ENCODE measurements at regions not wholly inside any gene's neighbourhood (a gene's known extent, or its start where the extent isn't known, plus 50 kb on each side); places are given as distances from the start of the nearest gene placed in this dataset.

DNA sequence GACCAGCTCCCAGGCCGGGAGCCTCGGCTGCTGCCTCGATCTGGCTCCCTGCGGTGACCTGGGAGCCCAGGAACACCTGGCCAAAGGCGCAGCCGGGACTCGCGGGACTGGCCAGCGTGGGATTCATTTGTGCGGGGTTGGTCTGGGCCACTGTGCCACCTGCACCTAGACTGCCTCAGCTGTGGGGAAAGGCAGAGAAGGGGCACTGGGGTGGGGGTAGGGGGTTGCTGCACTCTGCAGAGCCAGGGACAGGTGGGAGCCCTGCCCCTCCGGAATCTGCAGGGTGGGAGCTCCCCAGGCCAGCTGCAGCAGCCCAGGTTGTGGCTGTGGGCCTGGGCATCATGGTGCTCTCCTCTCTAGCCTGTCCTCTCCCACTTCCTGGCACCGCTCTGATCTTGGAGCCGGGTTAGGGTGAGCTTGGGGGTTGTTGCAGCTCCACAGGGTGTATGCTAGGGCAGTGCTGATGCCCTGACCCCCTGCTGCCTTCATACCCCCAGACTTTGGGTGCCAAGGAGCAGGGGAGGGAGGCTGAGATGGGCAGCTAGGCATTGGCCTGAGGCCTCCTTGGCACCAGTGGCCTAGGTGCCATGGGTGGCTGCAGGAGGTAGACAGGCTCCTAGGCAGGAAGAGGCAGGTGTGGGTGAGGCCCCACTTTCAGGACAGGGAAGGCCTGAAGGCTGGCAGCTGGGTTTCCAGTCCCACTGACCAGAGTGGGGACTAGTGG is 57.5 kb upstream of the ETV3 start:
- Histone ChIP-seq H3K27ac (ENCODE audit: low read depth, low read length) (no peak overlapping the region), H3K9ac (ENCODE audit: low read depth, low read length) (no peak overlapping the region), H3K4me3 (ENCODE audit: low read length) (no peak overlapping the region), H3K27me3 (ENCODE audit: insufficient read depth, low read length) (no peaks in the 10 kb centered on the region), H3K36me3 (ENCODE audit: insufficient read depth, low read length) (no peaks in the 10 kb centered on the region), H3K4me1 (ENCODE audit: insufficient read depth, low read length) (peaks cover 4% of the 10 kb centered on the region; the same call in 1 of the 2 replicates), H3K9me3 (ENCODE audit: insufficient read depth, low read depth, low read length) (no peaks in the 10 kb centered on the region)
- 90% methylated on average over 13 of the region's 13 CpGs for WGBS

DNA sequence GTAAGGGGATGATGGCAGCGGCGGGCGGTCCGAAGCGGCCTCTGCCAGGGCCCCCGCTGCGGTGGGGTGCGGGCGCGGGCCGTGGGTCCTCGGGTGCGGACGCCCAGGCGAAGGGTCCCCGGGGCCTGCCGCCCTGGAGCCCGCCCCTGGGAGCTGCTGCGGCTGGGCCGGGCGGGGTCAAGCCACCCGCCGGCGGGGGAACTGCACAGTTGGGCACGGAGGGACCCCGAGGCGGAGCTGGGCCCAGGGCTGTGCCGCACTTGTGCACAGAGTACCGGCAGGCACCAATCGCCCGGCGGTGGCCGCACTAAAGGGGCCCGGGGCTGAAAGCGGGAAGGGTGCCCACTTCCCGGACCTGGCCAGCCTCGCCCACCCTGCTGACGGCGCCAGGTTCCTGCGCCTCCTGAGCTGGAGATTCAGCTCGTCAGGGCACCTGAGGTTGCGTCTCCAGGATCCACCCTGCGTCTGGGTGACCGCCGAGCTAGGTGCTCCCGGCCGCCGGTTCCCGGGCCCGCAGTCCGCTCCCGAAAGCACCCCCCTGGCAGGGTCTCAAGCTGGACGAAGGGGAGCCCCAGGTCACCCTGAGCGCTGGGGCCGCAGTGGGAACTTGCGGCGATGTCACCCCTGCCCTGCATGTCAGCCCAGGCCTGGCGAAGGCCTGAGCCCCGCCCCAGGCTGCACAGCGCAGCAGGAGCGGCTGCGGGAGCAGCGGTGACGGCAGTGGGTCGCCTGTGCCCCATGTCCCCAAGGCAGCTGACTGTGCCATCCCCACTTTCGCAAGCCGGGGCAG is 56.7 kb upstream of the ETV3 start:
- no peak overlapping the region for H3K27ac ChIP-seq (ENCODE audit: low read depth, low read length)
- H3K4me3 ChIP-seq (ENCODE audit: low read length): no peak overlapping the region
- H3K27me3 ChIP-seq (ENCODE audit: insufficient read depth, low read length): no peaks in the 10 kb centered on the region
- H3K36me3 ChIP-seq (ENCODE audit: insufficient read depth, low read length): no peaks in the 10 kb centered on the region
- no peaks in the 10 kb centered on the region for H3K9me3 ChIP-seq (ENCODE audit: insufficient read depth, low read depth, low read length)
- 93% methylated on average over 67 of the region's 67 CpGs for WGBS
- peaks cover 4% of the 10 kb centered on the region; the same call in 1 of the 2 replicates for H3K4me1 ChIP-seq (ENCODE audit: insufficient read depth, low read length)
- H3K9ac ChIP-seq (ENCODE audit: low read depth, low read length): no peak overlapping the region

DNA sequence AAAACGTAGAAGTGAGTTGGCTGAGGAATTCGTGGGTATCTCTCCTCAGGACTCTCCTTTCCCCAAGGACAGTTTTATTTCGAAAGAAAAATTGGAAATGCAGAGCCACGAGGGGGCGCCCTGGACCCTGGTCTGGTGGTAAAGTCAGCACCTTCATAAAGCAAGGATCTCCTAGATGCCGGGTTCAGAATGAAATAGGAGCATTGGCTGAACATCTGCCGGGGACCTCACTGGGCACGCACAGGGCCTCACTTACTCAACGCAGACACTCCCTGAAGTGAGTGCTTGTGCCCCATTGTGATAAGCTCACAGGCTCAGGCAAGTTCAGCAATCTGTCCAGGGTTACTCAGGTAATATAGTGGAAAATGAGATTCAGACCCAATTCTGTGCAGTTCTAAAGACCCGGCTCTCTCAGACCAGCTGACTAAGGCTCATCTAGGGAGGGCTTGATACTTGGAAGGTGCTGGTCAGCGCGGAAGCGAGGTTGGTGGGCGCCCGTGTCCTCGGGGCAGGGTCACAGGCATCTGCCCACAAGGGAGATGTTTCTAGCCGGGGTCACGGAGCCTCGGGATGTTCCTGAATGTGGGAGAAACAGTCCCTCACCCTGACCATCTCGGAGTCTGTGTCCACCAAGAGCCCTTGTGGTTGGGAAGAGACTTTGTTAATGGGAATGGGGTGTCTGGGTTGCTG is 55.7 kb upstream of the ETV3 start:
- Histone ChIP-seq H3K36me3 (ENCODE audit: insufficient read depth, low read length) (no peaks in the 10 kb centered on the region), H3K4me3 (ENCODE audit: low read length) (no peak overlapping the region), H3K4me1 (ENCODE audit: insufficient read depth, low read length) (peaks cover 4% of the 10 kb centered on the region; the same call in 1 of the 2 replicates), H3K9ac (ENCODE audit: low read depth, low read length) (no peak overlapping the region), H3K9me3 (ENCODE audit: insufficient read depth, low read depth, low read length) (no peaks in the 10 kb centered on the region), H3K27ac (ENCODE audit: low read depth, low read length) (no peak overlapping the region), H3K27me3 (ENCODE audit: insufficient read depth, low read length) (no peaks in the 10 kb centered on the region)
- WGBS: 56% methylated on average over 20 of the region's 20 CpGs

DNA sequence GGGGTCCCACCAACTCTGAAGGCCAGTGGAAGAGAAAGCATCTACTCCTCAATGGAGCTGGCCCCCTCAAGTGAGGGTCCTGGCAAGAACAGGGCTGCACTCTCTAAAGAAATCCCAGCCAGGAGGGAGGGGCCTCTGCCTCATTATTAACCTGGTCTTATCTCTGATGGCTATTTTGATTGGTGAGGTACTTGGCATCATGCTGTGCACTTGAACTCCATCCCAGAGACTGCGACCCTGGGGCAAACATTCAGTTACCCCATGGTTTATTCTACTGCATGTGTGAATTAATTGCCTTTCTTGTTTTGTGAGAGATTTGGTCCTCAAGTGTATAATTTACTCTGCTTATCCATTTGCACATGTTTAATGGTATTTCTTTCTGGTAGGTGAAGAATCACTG is 55.0 kb upstream of the ETV3 start:
- H3K27me3 ChIP-seq (ENCODE audit: insufficient read depth, low read length): no peaks in the 10 kb centered on the region
- H3K27ac ChIP-seq (ENCODE audit: low read depth, low read length): no peak overlapping the region
- no peaks in the 10 kb centered on the region for H3K9me3 ChIP-seq (ENCODE audit: insufficient read depth, low read depth, low read length)
- H3K36me3 ChIP-seq (ENCODE audit: insufficient read depth, low read length): no peaks in the 10 kb centered on the region
- 46% methylated on average over 1 of the region's 1 CpG for WGBS
- no peak overlapping the region for H3K4me3 ChIP-seq (ENCODE audit: low read length)
- peaks cover 4% of the 10 kb centered on the region; the same call in 1 of the 2 replicates for H3K4me1 ChIP-seq (ENCODE audit: insufficient read depth, low read length)
- no peak overlapping the region for H3K9ac ChIP-seq (ENCODE audit: low read depth, low read length)

DNA sequence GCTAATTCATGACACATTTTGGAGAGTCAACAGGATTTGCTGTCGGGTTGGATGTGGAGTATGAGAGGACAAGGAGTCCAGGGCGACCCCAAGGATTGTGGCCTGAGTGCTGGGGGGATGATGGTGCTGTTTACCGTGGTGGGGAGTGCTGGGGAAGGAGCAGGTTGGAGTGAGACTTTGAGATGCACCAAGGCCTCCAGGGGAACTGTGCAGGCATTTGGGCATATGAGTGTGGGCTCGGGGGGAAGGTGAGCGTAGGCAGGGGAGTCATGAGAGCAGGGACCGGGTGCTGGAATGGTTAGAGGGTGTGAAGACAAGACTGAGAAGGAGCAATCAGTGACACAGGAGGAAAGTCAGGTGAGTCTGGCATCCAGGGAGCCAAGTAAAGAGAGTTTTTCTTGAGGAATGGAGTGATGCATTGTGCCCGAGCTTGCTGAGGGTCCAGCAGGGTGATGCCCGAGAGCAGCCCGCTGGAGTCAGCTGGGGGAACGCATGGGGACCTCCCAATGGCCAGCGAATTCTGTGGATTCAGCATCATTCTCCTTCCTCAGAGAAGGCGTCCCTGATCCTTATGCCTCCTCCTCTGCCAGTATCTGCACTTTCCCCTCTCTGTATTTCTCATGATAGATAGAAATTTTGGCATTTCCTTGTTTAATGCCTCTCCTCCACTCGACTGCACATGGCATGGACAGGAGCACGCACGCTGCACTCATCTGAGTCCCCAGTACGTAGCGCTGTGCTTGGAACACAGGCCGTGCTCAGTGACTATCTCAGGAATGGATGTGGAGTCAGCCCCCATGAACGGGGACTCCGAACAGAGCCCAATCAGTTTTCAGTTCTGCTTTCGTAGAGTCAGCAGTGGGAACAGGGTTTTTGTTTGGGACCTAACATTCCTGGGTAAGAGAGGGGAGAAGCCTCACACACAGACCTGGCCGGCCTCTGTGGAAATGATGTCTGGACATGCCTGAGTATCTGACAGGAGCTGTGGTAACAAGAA is 52.1 kb upstream of the ETV3 start:
- no peak overlapping the region for H3K27ac ChIP-seq (ENCODE audit: low read depth, low read length)
- WGBS: 92% methylated on average over 22 of the region's 22 CpGs
- no peak overlapping the region for H3K9ac ChIP-seq (ENCODE audit: low read depth, low read length)
- H3K36me3 ChIP-seq (ENCODE audit: insufficient read depth, low read length): no peaks in the 10 kb centered on the region
- H3K4me3 ChIP-seq (ENCODE audit: low read length): no peak overlapping the region
- H3K9me3 ChIP-seq (ENCODE audit: insufficient read depth, low read depth, low read length): no peaks in the 10 kb centered on the region
- peaks cover 4% of the 10 kb centered on the region; the same call in 1 of the 2 replicates for H3K4me1 ChIP-seq (ENCODE audit: insufficient read depth, low read length)
- H3K27me3 ChIP-seq (ENCODE audit: insufficient read depth, low read length): no peaks in the 10 kb centered on the region

DNA sequence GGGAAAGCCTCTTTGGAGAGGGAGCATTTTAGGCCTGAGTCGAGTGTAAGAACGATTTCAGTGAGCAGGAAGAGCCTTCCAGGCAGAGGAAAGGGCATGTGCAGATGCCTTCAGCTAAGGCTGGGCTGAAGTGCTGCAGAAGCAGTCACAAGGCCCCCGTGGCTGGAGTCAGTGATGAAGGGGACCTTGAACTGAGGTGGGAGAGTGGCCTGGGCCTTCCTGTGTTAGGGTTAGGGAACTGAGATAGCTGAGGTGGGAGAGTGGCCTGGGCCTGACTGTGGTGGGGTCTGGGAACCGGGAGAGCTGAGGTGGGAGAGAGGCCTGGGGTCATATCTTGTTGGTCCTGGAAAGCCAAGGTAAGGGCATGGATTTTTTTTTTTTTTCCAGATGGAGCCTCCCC is 50.9 kb upstream of the ETV3 start:
- Histone ChIP-seq H3K27ac (ENCODE audit: low read depth, low read length) (no peak overlapping the region), H3K27me3 (ENCODE audit: insufficient read depth, low read length) (no peaks in the 10 kb centered on the region), H3K36me3 (ENCODE audit: insufficient read depth, low read length) (no peaks in the 10 kb centered on the region), H3K9ac (ENCODE audit: low read depth, low read length) (no peak overlapping the region), H3K9me3 (ENCODE audit: insufficient read depth, low read depth, low read length) (no peaks in the 10 kb centered on the region), H3K4me1 (ENCODE audit: insufficient read depth, low read length) (peaks cover 4% of the 10 kb centered on the region; the same call in 1 of the 2 replicates), H3K4me3 (ENCODE audit: low read length) (no peak overlapping the region)
- 89% methylated on average over 4 of the region's 4 CpGs for WGBS
